ENCODE measurements at regions not wholly inside any gene's neighbourhood (a gene's known extent, or its start where the extent isn't known, plus 50 kb on each side); places are given as distances from the start of the nearest gene placed in this dataset.

DNA sequence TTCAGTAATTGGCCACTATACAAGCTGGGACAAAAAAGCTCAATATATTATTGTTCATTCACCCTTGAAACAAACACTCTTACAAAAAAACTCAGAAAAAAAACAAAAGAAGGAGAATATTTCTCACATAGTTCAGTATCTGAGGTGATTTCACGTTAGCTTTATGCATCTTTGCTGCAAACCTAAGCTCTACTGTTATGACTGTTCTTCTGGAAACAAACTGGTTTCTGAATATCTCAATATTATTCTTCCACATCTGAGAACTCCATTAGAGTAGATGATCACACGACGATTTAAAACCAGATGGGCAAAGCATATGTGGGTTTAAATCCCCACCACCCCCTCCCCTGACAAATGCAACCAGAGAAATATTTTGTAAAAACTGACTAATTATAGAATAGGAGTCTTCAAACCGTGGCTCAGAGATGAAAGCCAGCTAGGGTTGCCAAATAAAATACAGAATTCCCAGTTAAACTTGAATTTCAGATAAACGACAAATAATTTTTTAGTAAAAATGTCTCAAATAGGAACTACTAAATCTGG is 182.0 kb upstream of the FAM241A start:
- TF ChIP-seq CTCF (IDR thresholded peaks at IDR 0.05) (no peak), EZH2 (IDR thresholded peaks at IDR 0.05; ENCODE audit: borderline replicate concordance, insufficient read depth, low read depth, low read length, poor library complexity, severe bottlenecking) (no peak)

Measured in B cell (primary cell).